Peyer's patch (tissue), 4 donors: ENCODE measurements at regions not wholly inside any gene's neighbourhood (a gene's known extent, or its start where the extent isn't known, plus 50 kb on each side); places are given as distances from the start of the nearest gene placed in this dataset.

Experiments
- CTCF ChIP-seq, 6 experiments: fragments of 450-650 bp in 4 of 6; fragments of 200-600 bp in 2 of 6; sonication (generic) in 1 of 6; IDR thresholded peaks; one replicate each; pipeline ENCODE4 v1.5.1; 2017 to 2019; ENCODE audit warnings: antibody characterized with exemption in 6 of 6, mild to moderate bottlenecking in 3 of 6, moderate library complexity in 1 of 6
- POLR2A ChIP-seq, 2 donors: fragments of 450-650 bp; IDR thresholded peaks; one replicate each; pipeline ENCODE4 v1.5.1; 2017; ENCODE audit warnings: antibody characterized with exemption in 2 of 2, mild to moderate bottlenecking in 2 of 2, moderate library complexity in 2 of 2

DNA sequence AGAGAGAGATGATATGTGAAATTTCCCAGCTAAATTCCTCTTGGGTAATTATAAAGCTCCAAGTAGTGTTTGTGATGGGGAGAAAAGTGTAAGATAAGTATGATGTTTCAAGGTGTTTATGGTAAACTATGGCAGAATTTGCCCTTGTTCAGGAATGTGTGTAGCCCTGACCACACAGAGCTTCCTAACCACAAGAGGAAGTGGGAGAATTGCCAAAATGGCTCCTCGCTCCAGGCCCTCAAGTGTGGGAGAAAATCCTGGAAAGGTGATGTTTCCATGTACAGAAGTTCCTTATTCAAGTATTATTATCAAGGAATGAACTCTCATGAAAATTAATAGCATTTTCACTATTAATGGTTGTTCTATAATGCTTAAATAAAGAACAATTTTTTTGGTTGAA lies 878.3 kb downstream of the TDRD15 start:
- TF ChIP-seq CTCF (IDR thresholded peaks at IDR 0.05) = no peak
- TF ChIP-seq POLR2A (IDR thresholded peaks at IDR 0.05) = no peak
